ENCODE measurements at regions not wholly inside any gene's neighbourhood (a gene's known extent, or its start where the extent isn't known, plus 50 kb on each side); places are given as distances from the start of the nearest gene placed in this dataset.
"Not testable (repeated sequence)": the region's sequence is repeated elsewhere in the genome, so short reads cannot be mapped to it uniquely, and the experiment has no call there.

- H3K27ac Mint-ChIP-seq; H3K4me1 Mint-ChIP-seq (ENCODE audit: low read depth); intact Hi-C loops (cut with micrococcal nuclease); H3K27me3 Mint-ChIP-seq; POLR2A ChIA-PET; DNase-seq; CTCF ChIA-PET; H3K9me3 Mint-ChIP-seq; H3K4me3 Mint-ChIP-seq; H3K36me3 Mint-ChIP-seq: not testable (repeated sequence)
Observed at GRCh38 chr6:57708061-57708460, 390.6 kb downstream of the PRIM2 start.

DNA sequence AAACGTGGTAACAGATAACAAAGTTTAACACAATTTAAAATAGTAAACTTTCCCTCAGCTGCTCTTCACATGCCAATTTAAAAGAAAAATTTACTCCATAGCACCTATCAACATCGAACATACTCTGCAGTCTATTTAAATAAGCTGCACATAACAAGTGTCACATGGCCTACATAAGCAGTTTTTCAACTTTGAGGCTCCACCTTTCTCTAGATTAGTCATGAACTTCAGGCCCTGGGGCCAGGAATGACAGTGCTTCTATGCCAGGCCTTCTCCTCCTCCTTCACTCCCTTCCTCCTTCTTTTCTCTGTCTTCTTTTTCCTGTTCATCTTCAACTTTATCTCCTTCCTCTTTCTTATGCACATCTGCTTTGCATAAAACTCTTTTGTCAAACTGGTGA lies 405.1 kb downstream of the PRIM2 start:
- H3K9me3 Mint-ChIP-seq; intact Hi-C loops (cut with micrococcal nuclease); H3K27me3 Mint-ChIP-seq; POLR2A ChIA-PET; DNase-seq; H3K27ac Mint-ChIP-seq; H3K4me3 Mint-ChIP-seq; H3K4me1 Mint-ChIP-seq (ENCODE audit: low read depth); H3K36me3 Mint-ChIP-seq; CTCF ChIA-PET: not testable (repeated sequence)

DNA sequence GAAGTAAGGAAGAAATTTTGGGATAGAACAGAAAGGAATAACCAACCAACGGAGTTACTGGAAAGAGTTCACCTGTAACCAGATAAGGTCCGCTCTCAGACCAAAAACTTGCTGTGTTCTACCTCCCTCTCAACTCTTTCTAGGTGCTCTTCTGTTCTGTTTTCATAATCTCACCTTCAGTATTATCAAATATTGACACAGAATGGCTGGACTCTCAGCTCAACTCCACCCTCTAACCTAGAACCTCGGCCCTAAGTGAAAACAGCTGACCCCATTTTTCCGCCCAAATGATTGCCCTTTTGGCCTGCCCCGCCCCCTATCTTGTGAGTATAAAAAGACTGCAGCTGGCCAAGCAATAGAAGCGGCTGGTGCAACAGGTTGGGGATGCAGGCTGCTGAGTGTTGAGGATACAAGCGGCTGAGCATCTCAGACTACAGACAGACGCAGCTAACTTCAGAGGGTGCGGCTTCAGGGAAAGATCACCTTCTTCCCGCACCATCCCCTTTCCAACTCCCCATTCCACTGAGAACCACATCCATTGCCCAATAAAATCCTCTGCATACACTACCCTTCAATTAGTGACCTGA lies 406.5 kb downstream of the PRIM2 start:
- intact Hi-C loops (cut with micrococcal nuclease); H3K36me3 Mint-ChIP-seq; H3K27me3 Mint-ChIP-seq; H3K4me3 Mint-ChIP-seq; CTCF ChIA-PET; POLR2A ChIA-PET; H3K9me3 Mint-ChIP-seq; H3K27ac Mint-ChIP-seq; H3K4me1 Mint-ChIP-seq (ENCODE audit: low read depth); DNase-seq: not testable (repeated sequence)

- CTCF ChIA-PET; H3K27ac Mint-ChIP-seq; DNase-seq; intact Hi-C loops (cut with micrococcal nuclease); H3K27me3 Mint-ChIP-seq; H3K4me3 Mint-ChIP-seq; H3K9me3 Mint-ChIP-seq; H3K36me3 Mint-ChIP-seq; H3K4me1 Mint-ChIP-seq (ENCODE audit: low read depth); POLR2A ChIA-PET: not testable (repeated sequence)
Observed at GRCh38 chr6:57729407-57729806, 412.0 kb downstream of the PRIM2 start.

DNA sequence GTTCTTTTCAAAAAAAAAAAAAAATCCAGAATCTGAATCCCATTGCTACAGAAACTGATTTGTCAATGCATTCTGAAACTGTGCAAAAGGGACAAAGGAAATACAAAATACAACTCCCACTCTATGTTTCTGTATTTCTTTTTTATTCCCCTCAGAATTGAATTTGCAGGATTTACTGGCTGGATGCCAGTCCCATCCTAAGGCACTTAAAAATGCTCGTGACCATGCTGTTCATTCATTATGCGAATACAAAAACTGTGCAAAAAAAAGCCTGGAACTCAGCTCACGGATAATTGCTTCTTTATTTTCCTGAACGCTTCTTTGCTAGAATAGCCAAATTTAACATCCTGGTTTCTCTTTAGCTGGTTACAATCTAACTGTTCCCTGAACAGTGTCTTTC lies 413.3 kb downstream of the PRIM2 start:
- H3K27me3 Mint-ChIP-seq; H3K4me1 Mint-ChIP-seq (ENCODE audit: low read depth); H3K36me3 Mint-ChIP-seq; H3K27ac Mint-ChIP-seq; H3K4me3 Mint-ChIP-seq; POLR2A ChIA-PET; H3K9me3 Mint-ChIP-seq; DNase-seq; CTCF ChIA-PET; intact Hi-C loops (cut with micrococcal nuclease): not testable (repeated sequence)

- H3K4me3 Mint-ChIP-seq; H3K9me3 Mint-ChIP-seq; H3K27ac Mint-ChIP-seq; H3K4me1 Mint-ChIP-seq (ENCODE audit: low read depth); H3K36me3 Mint-ChIP-seq; POLR2A ChIA-PET; CTCF ChIA-PET; H3K27me3 Mint-ChIP-seq; intact Hi-C loops (cut with micrococcal nuclease); DNase-seq: not testable (repeated sequence)
Observed at GRCh38 chr6:57747716-57748115, 430.3 kb downstream of the PRIM2 start.

DNA sequence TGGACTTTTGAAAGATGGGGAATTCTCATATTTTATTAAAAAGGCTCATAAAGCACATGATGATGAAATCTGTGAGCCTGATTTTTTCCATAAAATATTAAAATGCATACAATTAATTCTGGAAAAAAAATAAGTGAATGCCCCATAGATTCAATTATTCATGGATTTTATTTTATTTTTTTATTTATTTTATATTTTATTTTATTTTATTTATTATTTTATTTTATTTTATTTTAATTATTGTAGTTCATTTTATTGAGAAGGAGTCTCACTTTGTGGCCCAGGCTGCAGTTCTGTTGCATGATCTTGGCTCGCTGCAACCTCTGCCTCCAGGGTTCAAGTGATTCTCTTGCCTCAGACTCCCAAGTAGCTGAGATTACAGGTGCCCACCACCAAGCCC lies 442.4 kb downstream of the PRIM2 start:
- H3K4me1 Mint-ChIP-seq (ENCODE audit: low read depth); H3K9me3 Mint-ChIP-seq; H3K36me3 Mint-ChIP-seq; intact Hi-C loops (cut with micrococcal nuclease); POLR2A ChIA-PET; H3K27me3 Mint-ChIP-seq; DNase-seq; H3K27ac Mint-ChIP-seq; CTCF ChIA-PET; H3K4me3 Mint-ChIP-seq: not testable (repeated sequence)

DNA sequence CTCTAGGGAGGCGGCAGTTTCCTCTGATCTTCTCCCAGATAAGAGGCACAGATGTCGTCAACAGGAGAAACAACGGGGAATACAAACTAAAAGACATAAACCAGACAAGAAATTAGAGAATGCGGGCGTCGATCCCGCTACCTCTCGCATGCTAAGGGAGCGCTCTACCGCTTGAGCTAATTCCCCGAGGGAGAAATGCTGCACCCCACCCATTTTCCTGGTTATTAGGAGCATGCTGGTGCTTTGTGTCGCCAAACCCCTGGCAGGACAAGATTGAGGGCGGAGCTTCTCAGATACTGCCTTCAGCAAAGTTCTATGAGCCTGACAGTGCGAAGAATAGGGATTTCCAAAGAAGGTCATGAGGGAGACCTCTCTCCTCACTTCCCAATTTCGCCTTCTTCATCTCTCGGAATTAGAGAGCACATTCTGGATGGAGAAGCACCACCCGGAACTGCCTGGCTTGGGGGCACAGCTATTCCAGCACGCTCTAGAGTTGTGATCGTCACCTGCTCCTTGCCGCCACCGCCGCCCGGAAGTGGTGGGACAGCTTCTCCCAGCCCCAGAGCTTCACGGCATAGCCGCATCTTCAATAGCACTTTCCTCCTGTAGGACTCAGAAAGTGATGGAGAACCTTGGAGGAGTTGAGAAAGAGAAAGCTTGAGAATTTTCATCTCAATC lies 475.4 kb downstream of the PRIM2 start:
- H3K4me3 Mint-ChIP-seq; H3K9me3 Mint-ChIP-seq; intact Hi-C loops (cut with micrococcal nuclease); H3K27ac Mint-ChIP-seq; H3K36me3 Mint-ChIP-seq; DNase-seq; CTCF ChIA-PET; POLR2A ChIA-PET: not testable (repeated sequence)
- peaks cover 33% of the 10 kb centered on the region for H3K27me3 Mint-ChIP-seq
- H3K4me1 Mint-ChIP-seq (ENCODE audit: low read depth), result peaks cover 10% of the 10 kb centered on the region

- CTCF ChIA-PET; H3K9me3 Mint-ChIP-seq; H3K36me3 Mint-ChIP-seq; DNase-seq; H3K27ac Mint-ChIP-seq; intact Hi-C loops (cut with micrococcal nuclease); POLR2A ChIA-PET; H3K4me3 Mint-ChIP-seq: not testable (repeated sequence)
- Mint-ChIP-seq H3K4me1 (ENCODE audit: low read depth) (peaks cover 10% of the 10 kb centered on the region), H3K27me3 (peaks cover 33% of the 10 kb centered on the region)
Observed at GRCh38 chr6:57793398-57793762, 475.9 kb downstream of the PRIM2 start.

GRCh38 chr6:57799703-57800479 lies 482.5 kb downstream of the PRIM2 start:
- peak overlapping the region; percentile 32 for H3K4me3 Mint-ChIP-seq

DNA sequence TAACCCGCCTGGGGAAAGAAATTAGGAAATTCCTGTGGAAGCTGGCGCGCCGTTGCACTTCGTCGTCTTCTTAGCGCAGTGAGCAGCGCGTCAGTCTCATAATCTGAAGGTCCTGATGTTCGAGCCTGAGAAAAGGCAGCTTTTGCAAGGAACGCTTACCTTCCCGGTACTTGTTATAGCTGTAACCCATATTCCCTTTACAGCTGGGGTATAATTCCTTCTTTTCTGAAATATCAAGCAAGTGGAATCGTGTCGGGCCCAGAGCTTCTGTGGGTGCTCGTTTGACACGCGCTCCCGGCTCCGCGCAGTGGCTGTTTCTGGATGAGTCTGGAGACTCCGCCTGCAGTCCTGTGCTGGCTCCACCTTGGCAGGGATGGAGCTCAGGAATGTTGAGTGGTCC lies 491.2 kb downstream of the PRIM2 start:
- intact Hi-C loops (cut with micrococcal nuclease); CTCF ChIA-PET; H3K9me3 Mint-ChIP-seq; H3K27ac Mint-ChIP-seq; DNase-seq; H3K4me1 Mint-ChIP-seq (ENCODE audit: low read depth); POLR2A ChIA-PET; H3K36me3 Mint-ChIP-seq; H3K4me3 Mint-ChIP-seq: not testable (repeated sequence)
- H3K27me3 Mint-ChIP-seq, result peaks cover 41% of the 10 kb centered on the region

More at GRCh38 chr6:57799703-57800479, 482.5 kb downstream of the PRIM2 start:
- CTCF ChIA-PET; intact Hi-C loops (cut with micrococcal nuclease); POLR2A ChIA-PET; H3K4me1 Mint-ChIP-seq (ENCODE audit: low read depth); H3K9me3 Mint-ChIP-seq; H3K27ac Mint-ChIP-seq; DNase-seq: not testable (repeated sequence)
- Mint-ChIP-seq H3K27me3 (peaks cover 36% of the 10 kb centered on the region), H3K36me3 (peaks cover 12% of the 10 kb centered on the region)

- DNase-seq; H3K9me3 Mint-ChIP-seq; H3K4me1 Mint-ChIP-seq (ENCODE audit: low read depth); H3K36me3 Mint-ChIP-seq; intact Hi-C loops (cut with micrococcal nuclease); H3K4me3 Mint-ChIP-seq; POLR2A ChIA-PET; H3K27ac Mint-ChIP-seq; CTCF ChIA-PET: not testable (repeated sequence)
- peaks cover 45% of the 10 kb centered on the region for H3K27me3 Mint-ChIP-seq
Observed at GRCh38 chr6:57809454-57809853, 492.0 kb downstream of the PRIM2 start.

Data from activated CD4-positive, alpha-beta memory T cell treated with anti-CD3 and anti-CD28 coated beads for 36 hours (primary cell).